Bronchial epithelial cell (primary cell): ENCODE measurements at regions not wholly inside any gene's neighbourhood (a gene's known extent, or its start where the extent isn't known, plus 50 kb on each side); places are given as distances from the start of the nearest gene placed in this dataset.
"Not testable (repeated sequence)": the region's sequence is repeated elsewhere in the genome, so short reads cannot be mapped to it uniquely, and the experiment has no call there.

Experiments used
- DNase-seq: peaks from one replicate; pipeline ENCODE4 v3.0.0-alpha.2; 2010; ENCODE audit warnings: low read depth
- FAIRE-seq: peaks from 2 replicates; lab custom pipeline; 2011; peaks lifted over from hg19 to GRCh38; lab: Jason Lieb, UNC
- H3K27me3 ChIP-seq: 2 replicates; pipeline ENCODE4 v1.5.1; 2011; ENCODE audit warnings: low read length; ENCODE audit not compliant: control insufficient read depth, insufficient read depth
- H3K36me3 ChIP-seq: 2 replicates; pipeline ENCODE4 v1.5.1; 2011; ENCODE audit warnings: low read length; ENCODE audit not compliant: control insufficient read depth, insufficient read depth
- H3K4me3 ChIP-seq: 2 replicates; pipeline ENCODE4 v1.5.1; 2011; ENCODE audit warnings: mild to moderate bottlenecking, low read depth, low read length, control low read depth

- not testable (repeated sequence) for FAIRE-seq, H3K36me3 ChIP-seq, H3K27me3 ChIP-seq, H3K4me3 ChIP-seq, DNase-seq
These were observed 158.9 kb upstream of the PRKX start for GRCh38 chrX:3872226-3872879.

- H3K36me3 ChIP-seq, FAIRE-seq, H3K27me3 ChIP-seq, H3K4me3 ChIP-seq, DNase-seq: not testable (repeated sequence)
These were observed 153.8 kb upstream of the PRKX start for GRCh38 chrX:3867067-3867831.

- not testable (repeated sequence) for DNase-seq, H3K27me3 ChIP-seq, FAIRE-seq, H3K36me3 ChIP-seq, H3K4me3 ChIP-seq
These were observed 144.9 kb upstream of the PRKX start for GRCh38 chrX:3858332-3858731.

GRCh38 chrX:3843522-3844145 is 130.2 kb upstream of the PRKX start:
- not testable (repeated sequence) for DNase-seq, H3K36me3 ChIP-seq, FAIRE-seq, H3K27me3 ChIP-seq
- peak overlapping the region; percentile 36 for H3K4me3 ChIP-seq

GRCh38 chrX:3842822-3843521 is 129.5 kb upstream of the PRKX start:
- H3K4me3 ChIP-seq = peak overlapping the region; percentile 46
- FAIRE-seq, DNase-seq, H3K27me3 ChIP-seq, H3K36me3 ChIP-seq: not testable (repeated sequence)

- not testable (repeated sequence) for DNase-seq, H3K4me3 ChIP-seq, H3K27me3 ChIP-seq, FAIRE-seq, H3K36me3 ChIP-seq
These were observed 125.3 kb upstream of the PRKX start for GRCh38 chrX:3838754-3839153.

GRCh38 chrX:3837958-3838643 is 124.7 kb upstream of the PRKX start:
- H3K27me3 ChIP-seq, DNase-seq, H3K36me3 ChIP-seq, FAIRE-seq, H3K4me3 ChIP-seq: not testable (repeated sequence)

- not testable (repeated sequence) for H3K4me3 ChIP-seq, DNase-seq, FAIRE-seq, H3K27me3 ChIP-seq, H3K36me3 ChIP-seq
These were observed 123.8 kb upstream of the PRKX start for GRCh38 chrX:3837211-3837610.

- not testable (repeated sequence) for FAIRE-seq, H3K27me3 ChIP-seq, H3K36me3 ChIP-seq, H3K4me3 ChIP-seq, DNase-seq
These were observed 120.5 kb upstream of the PRKX start for GRCh38 chrX:3833761-3834542.

GRCh38 chrX:3830020-3830419 is 116.6 kb upstream of the PRKX start:
- not testable (repeated sequence) for FAIRE-seq, DNase-seq, H3K4me3 ChIP-seq, H3K27me3 ChIP-seq, H3K36me3 ChIP-seq

- not testable (repeated sequence) for DNase-seq
These were observed 115.6 kb upstream of the PRKX start for GRCh38 chrX:3829041-3829531.

GRCh38 chrX:3828378-3829040 is 115.1 kb upstream of the PRKX start:
- H3K36me3 ChIP-seq, H3K4me3 ChIP-seq, FAIRE-seq, H3K27me3 ChIP-seq: not testable (repeated sequence)
- DNase-seq = peak; percentile 26

More at GRCh38 chrX:3829041-3829531, 115.6 kb upstream of the PRKX start:
- not testable (repeated sequence) for H3K4me3 ChIP-seq, H3K36me3 ChIP-seq, FAIRE-seq, H3K27me3 ChIP-seq
